B cell (primary cell): ENCODE measurements at regions not wholly inside any gene's neighbourhood (a gene's known extent, or its start where the extent isn't known, plus 50 kb on each side); places are given as distances from the start of the nearest gene placed in this dataset.

Experiments
- CTCF ChIP-seq: fragments of 200-600 bp; IDR thresholded peaks from one replicate; pipeline ENCODE4 v1.8.0; 2022; ENCODE audit warnings: antibody characterized with exemption, mild to moderate bottlenecking
- EZH2 ChIP-seq: IDR thresholded peaks from 2 replicates; pipeline ENCODE4 v1.6.1; 2012; ENCODE audit warnings: borderline replicate concordance, low read depth, mild to moderate bottlenecking, moderate library complexity, low read length; ENCODE audit not compliant: insufficient read depth, poor library complexity, severe bottlenecking

- TF ChIP-seq CTCF (no peak), EZH2 (no peak)
These were observed 2381.0 kb downstream of the LRRC4C start for GRCh38 chr11:39078465-39078864.
